GM21528 (cell line): ENCODE measurements at regions not wholly inside any gene's neighbourhood (a gene's known extent, or its start where the extent isn't known, plus 50 kb on each side); places are given as distances from the start of the nearest gene placed in this dataset.
"Not testable (repeated sequence)": the region's sequence is repeated elsewhere in the genome, so short reads cannot be mapped to it uniquely, and the experiment has no call there.

Source experiments
- ATAC-seq: cut with Tn5 transposase; IDR thresholded peaks from one replicate; pipeline ENCODE4 v1.9.1; 2021; ENCODE audit warnings: mild to moderate bottlenecking, moderate library complexity; ENCODE audit not compliant: unreplicated experiment, low FRiP score

- peak; percentile 32 for ATAC-seq
Observed at GRCh38 chr12:94817695-94818075, 167.3 kb upstream of the TMCC3 start.

DNA sequence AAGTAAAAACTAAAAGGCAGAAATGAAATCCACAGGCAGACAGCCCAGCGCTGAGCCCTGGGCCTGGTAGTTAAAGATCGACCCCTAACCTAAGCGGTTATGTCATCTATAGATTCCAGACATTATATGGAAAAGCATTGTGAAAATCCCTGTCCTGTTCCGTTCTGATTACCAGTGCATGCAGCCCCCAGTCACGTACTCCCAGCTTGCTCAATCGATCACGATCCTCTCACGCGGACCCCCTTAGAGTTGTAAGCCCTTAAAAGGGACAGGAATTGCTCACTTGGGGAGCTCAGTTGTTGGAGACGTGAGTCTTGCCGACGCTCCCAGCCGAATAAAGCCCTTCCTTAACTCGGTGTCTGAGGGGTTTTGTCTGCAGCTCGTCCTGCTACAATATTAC is 166.8 kb upstream of the TMCC3 start:
- ATAC-seq = not testable (repeated sequence)

- ATAC-seq = not testable (repeated sequence)
Observed at GRCh38 chr12:94816746-94817145, 166.4 kb upstream of the TMCC3 start.

DNA sequence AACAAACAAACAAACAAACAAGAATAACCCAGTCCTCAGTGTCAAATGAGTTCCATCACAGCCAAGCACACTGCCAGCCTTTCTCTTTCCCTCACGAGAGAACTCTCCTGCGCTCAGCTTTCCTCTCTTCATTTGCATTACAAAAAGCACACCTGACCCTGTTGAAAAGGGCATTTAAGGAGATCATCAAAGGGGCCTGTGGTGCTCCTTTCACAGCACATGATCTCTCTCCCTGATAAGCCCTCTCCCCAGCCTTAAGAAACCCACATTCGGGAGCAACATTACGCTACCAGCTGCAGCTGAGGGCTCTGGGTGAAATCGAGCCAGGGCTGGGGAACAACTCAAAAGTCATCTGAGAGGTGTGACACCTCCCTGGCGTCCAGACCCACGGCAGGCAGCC is 165.6 kb upstream of the TMCC3 start:
- ATAC-seq = no peak

GRCh38 chr12:94815450-94815849 is 165.1 kb upstream of the TMCC3 start:
- ATAC-seq = no peak

- ATAC-seq = no peak
Observed at GRCh38 chr12:94813314-94813713, 163.0 kb upstream of the TMCC3 start.

DNA sequence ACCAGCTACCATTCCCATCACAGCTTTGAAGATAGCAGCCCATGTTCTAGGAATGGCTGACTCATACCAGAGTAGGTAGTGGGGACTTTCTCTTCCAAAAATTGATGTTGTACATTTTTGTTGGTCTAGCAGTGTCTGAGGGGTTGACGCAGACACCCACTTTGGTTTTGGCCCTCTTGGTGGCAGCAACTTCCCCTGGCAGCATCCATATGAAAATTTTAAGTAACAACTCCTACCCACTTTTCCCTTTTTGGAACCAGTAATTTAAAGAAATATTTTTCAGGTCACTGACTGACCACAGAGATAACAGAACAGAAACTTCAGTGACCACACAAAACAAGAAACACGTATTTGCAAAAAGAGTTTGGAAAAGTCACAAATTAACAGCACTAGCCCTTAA is 162.0 kb upstream of the TMCC3 start:
- ATAC-seq = peak; percentile 47

DNA sequence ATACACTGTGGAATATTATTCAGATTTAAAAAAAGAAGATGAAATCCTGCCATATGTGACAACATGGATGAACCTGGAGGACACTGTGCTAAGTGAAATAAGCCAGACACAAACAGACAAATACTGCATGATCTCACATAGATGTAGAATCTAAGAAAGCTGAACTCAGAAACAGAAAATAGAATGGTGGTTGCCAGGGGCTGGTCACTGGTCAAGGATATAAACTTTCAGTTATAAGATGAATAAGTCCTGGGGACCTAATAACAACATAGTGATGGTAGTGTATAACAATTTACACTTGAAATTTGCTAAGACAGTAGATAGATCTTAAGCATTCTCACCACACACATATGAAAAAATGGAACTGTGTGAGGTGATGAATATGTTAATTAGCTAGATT is 161.3 kb upstream of the TMCC3 start:
- no peak for ATAC-seq

DNA sequence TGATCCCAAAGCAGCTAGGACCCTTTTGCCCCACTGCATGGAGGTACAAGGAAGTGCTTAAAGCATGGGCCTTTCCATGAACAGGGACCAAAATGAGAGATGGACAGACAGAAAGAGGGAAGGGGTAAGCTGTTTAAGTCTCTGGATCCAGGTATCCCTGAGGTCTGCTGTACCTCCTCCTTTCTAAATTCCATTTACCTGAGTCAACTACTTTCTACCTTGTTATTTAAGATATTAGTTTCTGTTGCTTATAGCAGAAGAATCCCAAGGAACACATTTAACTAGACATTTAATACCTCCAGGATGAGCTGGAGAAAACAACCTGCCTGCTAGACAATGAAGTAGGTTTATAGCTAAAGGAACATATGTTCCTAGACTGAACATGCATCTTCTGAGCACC is 157.6 kb upstream of the TMCC3 start:
- no peak for ATAC-seq

GRCh38 chr12:94806617-94807016 is 156.3 kb upstream of the TMCC3 start:
- no peak for ATAC-seq

DNA sequence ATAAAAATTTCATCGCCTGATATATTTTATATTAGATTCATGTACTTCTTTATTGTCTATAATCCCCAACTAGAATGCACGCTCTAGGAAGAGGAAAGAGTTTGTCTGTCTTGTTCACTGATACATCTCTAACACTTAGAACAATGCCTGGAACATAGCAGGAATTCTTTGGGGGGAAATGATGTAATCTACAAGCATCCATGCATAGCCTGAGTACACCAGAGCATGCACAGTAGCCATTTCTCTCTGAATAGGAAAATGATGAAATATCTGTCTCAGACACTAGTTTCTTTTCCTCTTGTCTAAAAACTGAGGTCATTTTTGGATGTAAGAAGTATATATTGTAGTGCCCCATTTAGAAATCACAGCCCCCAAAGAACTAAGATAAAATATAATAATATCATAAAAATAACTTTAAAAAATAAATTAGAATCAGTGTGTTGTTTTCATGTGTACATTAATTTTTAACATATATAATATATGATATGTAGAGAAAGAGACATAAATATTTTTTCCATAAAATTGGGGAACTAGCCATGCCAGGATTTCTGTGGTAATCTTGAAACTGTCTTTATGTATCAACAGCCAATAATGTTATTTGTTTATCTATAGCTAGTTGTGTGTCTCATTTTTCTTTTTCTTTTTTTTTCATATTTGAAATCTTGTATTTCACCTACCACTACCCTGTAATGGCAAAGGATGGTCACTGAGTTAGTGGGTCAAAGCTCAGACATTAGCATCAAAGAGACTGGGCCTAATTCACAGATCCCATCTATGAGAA is 155.6 kb upstream of the TMCC3 start:
- ATAC-seq = no peak

- ATAC-seq = no peak
Observed at GRCh38 chr12:94803939-94804338, 153.6 kb upstream of the TMCC3 start.

GRCh38 chr12:94802796-94803195 is 152.4 kb upstream of the TMCC3 start:
- ATAC-seq = no peak

GRCh38 chr12:94801745-94802144 is 151.4 kb upstream of the TMCC3 start:
- no peak for ATAC-seq

DNA sequence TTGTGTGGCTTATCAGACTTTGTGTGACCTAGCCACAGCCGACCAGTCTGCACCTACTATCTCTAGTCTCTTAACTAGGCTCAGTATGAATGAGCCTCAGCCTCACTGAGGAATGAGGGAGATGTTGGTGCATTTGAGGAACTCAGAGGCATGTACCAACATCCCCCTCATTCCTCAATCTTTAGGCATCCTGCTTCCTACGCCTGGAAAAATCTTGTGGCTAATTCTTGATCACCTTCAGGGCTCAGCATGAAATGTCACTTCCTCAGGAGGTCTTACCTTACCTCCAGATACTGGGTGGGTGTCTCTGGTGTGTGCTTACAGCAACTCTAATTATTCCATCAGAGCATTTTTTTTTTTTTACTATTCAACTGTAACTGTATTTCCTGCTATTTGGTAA is 148.8 kb upstream of the TMCC3 start:
- no peak for ATAC-seq

GRCh38 chr12:94798113-94798512 is 147.8 kb upstream of the TMCC3 start:
- no peak for ATAC-seq

- ATAC-seq = no peak
Observed at GRCh38 chr12:94795520-94795919, 145.2 kb upstream of the TMCC3 start.

GRCh38 chr12:94795044-94795443 is 144.7 kb upstream of the TMCC3 start:
- ATAC-seq = no peak

DNA sequence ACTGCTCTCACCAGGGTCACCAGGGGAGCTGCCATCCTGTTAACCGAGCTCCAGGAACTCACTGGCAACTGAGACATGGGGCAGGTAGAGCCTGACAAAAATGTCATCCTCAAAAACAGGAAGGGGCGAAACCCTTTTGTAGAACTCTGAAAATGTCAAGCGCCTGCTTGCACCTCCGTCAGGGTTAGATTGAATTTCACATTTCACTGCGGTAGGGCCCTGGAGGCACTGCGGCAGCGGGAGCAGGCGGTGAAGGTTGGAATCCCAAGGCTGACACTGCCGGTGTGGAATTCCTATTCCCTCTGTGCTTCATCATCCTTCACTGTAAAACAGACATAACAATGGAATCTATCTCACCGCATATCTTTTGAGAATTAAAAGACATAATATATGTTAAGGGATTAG is 142.8 kb upstream of the TMCC3 start:
- no peak for ATAC-seq

DNA sequence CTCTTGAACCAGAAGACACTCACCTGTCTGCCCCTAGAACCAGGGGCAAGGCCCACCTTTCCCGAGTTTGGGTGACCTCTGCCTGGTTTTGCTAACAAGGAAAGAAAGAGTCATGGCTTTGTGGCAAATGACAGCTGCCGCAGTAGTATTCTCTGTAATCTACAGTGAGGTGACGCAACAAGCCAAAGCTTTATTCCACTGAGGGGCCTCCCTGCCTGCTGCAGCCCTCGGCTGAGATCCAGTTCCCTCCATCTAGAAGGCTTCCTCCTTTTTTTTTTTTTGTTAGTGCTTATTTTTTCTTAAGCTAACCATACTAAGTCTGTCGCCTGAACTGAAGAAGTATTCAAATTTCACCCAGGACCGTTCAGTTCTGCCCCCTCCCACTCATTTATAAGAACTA is 142.3 kb upstream of the TMCC3 start:
- ATAC-seq = no peak

DNA sequence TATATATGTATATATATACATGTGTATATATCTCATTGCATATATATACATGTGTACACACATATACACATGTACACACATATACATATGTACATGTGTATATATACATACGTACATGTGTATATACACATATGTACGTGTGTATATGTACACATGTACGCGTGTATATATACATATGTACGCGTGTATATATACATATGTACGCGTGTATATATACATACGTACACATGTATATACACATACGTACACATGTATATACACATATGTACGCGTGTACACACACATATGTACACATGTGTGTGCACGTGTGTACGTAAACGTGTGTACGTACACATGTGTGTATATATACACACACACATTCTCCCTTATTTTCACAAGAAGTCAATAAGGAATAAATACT is 141.6 kb upstream of the TMCC3 start:
- ATAC-seq = no peak

GRCh38 chr12:94790825-94791224 is 140.5 kb upstream of the TMCC3 start:
- no peak for ATAC-seq

DNA sequence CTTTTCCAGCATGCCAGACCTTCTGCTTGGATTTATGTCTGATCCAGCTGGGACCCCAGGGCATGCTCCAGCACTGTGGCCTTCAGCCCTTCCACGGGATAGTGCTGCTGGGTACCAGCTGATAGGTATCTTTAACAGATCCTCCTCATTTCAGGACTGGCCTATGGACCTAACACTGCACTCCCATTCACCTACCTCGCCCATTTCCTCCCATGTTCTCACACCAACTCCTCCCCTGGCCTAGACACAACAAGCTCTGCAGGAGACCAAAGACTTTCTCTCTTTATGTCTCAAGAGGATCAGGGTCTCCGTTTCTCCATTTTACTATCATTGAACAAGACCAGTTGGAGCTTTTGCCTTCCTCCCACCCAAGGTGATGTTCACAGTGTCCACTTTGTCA is 140.0 kb upstream of the TMCC3 start:
- no peak for ATAC-seq
